ENCODE measurements at regions not wholly inside any gene's neighbourhood (a gene's known extent, or its start where the extent isn't known, plus 50 kb on each side); places are given as distances from the start of the nearest gene placed in this dataset.

DNA sequence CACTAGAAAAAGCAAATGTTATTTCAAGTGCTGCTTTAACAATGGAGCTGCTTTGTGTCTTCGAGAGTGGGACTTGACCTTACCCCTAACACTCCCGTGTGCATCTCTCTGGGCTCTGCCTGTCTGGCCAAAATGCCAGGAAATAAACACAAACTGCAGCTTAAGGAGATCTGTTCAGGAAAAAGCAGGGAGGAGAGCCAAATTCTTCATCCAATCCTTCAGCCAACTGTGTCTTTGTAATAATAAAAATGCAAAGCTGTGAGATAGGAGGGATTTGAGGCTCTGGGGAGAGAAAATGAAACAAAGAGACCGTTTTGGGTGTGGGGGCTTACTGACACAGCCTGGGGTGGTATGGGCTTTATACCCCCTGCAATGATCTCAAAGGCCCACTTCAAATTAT lies 85.8 kb upstream of the WSCD2 start:
- Histone ChIP-seq H3K27ac (ENCODE audit: low read length) (no peak overlapping the region), H3K36me3 (ENCODE audit: insufficient read depth, low read depth, low read length) (no peaks in the 10 kb centered on the region), H3K4me1 (ENCODE audit: insufficient read depth, low read length) (no peaks in the 10 kb centered on the region), H3K9ac (ENCODE audit: low read depth, low read length) (no peak overlapping the region), H3K4me3 (ENCODE audit: low read length) (no peak overlapping the region), H3K27me3 (ENCODE audit: insufficient read depth, low read length) (no peaks in the 10 kb centered on the region), H3K9me3 (ENCODE audit: insufficient read depth, low read depth, low read length) (no peaks in the 10 kb centered on the region)

DNA sequence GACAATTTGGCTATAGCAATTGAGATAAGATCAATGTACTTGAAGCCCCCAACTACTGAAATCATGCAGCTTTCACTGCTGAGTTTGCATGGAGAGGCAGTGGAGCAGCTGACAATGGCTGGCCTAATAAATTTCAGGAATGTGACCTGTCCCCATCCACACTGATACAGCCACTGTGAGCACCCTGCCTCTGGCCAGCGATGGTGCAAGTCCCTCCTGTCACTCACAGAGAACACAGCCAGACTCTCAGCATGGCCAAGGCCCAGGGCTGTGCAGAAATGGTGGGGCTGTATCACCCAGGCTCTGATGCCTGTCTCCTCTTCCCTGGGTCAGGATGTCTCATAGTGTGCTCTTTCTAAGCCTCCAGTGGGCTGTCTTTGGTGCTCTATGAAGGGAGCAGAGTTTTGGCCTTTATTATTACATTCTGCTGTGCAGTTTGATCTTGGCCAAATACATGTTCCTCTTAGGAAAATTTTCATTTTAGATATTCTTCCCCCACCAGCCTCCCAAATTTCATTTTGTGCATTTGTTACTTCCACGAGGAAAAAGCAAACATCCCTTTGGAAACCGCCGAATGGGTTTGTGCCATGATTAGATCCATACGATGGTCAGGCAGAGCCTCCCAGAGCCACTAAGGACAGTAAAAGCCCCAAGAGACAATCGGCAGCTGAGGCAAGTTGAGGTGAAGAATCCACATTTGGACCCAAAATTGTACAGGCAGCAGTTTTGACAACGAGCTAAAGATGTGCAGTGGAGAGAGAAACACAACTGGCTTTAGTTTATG lies 85.1 kb upstream of the WSCD2 start:
- Histone ChIP-seq H3K9ac (ENCODE audit: low read depth, low read length) (no peak overlapping the region), H3K4me3 (ENCODE audit: low read length) (no peak overlapping the region), H3K4me1 (ENCODE audit: insufficient read depth, low read length) (no peaks in the 10 kb centered on the region), H3K27ac (ENCODE audit: low read length) (no peak overlapping the region), H3K27me3 (ENCODE audit: insufficient read depth, low read length) (no peaks in the 10 kb centered on the region), H3K36me3 (ENCODE audit: insufficient read depth, low read depth, low read length) (no peaks in the 10 kb centered on the region), H3K9me3 (ENCODE audit: insufficient read depth, low read depth, low read length) (no peaks in the 10 kb centered on the region)

GRCh38 chr12:108046135-108046534 lies 83.0 kb upstream of the WSCD2 start:
- Histone ChIP-seq H3K4me1 (ENCODE audit: insufficient read depth, low read length) (no peaks in the 10 kb centered on the region), H3K4me3 (ENCODE audit: low read length) (no peak overlapping the region)

GRCh38 chr12:108046650-108047049 lies 82.4 kb upstream of the WSCD2 start:
- H3K4me1 ChIP-seq (ENCODE audit: insufficient read depth, low read length), result no peaks in the 10 kb centered on the region
- no peak overlapping the region for H3K9ac ChIP-seq (ENCODE audit: low read depth, low read length)
- H3K9me3 ChIP-seq (ENCODE audit: insufficient read depth, low read depth, low read length), result no peaks in the 10 kb centered on the region
- no peak overlapping the region for H3K4me3 ChIP-seq (ENCODE audit: low read length)
- no peaks in the 10 kb centered on the region for H3K36me3 ChIP-seq (ENCODE audit: insufficient read depth, low read depth, low read length)
- no peaks in the 10 kb centered on the region for H3K27me3 ChIP-seq (ENCODE audit: insufficient read depth, low read length)
- no peak overlapping the region for H3K27ac ChIP-seq (ENCODE audit: low read length)

More at GRCh38 chr12:108046135-108046534, 83.0 kb upstream of the WSCD2 start:
- no peak overlapping the region for H3K9ac ChIP-seq (ENCODE audit: low read depth, low read length)
- no peak overlapping the region for H3K27ac ChIP-seq (ENCODE audit: low read length)
- no peaks in the 10 kb centered on the region for H3K36me3 ChIP-seq (ENCODE audit: insufficient read depth, low read depth, low read length)
- H3K9me3 ChIP-seq (ENCODE audit: insufficient read depth, low read depth, low read length), result no peaks in the 10 kb centered on the region
- no peaks in the 10 kb centered on the region for H3K27me3 ChIP-seq (ENCODE audit: insufficient read depth, low read length)

GRCh38 chr12:108047071-108047550 lies 82.0 kb upstream of the WSCD2 start:
- no peak overlapping the region for H3K9ac ChIP-seq (ENCODE audit: low read depth, low read length)
- no peaks in the 10 kb centered on the region for H3K9me3 ChIP-seq (ENCODE audit: insufficient read depth, low read depth, low read length)
- H3K4me3 ChIP-seq (ENCODE audit: low read length), result no peak overlapping the region
- no peaks in the 10 kb centered on the region for H3K27me3 ChIP-seq (ENCODE audit: insufficient read depth, low read length)
- no peaks in the 10 kb centered on the region for H3K4me1 ChIP-seq (ENCODE audit: insufficient read depth, low read length)
- H3K27ac ChIP-seq (ENCODE audit: low read length), result no peak overlapping the region
- no peaks in the 10 kb centered on the region for H3K36me3 ChIP-seq (ENCODE audit: insufficient read depth, low read depth, low read length)

DNA sequence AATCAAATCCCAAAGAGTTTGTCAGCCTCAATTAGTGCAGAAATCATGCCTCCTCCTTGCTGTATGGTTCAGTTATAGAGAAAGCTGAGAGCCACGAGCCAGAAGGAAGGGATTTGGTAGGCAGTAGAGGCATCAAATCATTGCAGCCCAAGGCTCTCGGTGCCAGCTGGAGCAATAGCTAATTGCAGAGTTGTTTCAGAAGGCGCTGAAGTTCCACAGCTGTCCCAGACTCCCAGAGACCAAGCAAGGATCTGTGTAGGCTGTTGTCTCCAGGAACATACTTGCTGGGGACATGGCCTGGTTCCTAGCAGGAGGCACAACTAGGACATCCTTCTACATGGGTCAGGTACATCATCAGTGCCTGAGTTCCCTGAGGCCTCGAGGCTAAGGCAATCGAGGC lies 80.4 kb upstream of the WSCD2 start:
- no peaks in the 10 kb centered on the region for H3K4me1 ChIP-seq (ENCODE audit: insufficient read depth, low read length)
- no peak overlapping the region for H3K27ac ChIP-seq (ENCODE audit: low read length)
- H3K36me3 ChIP-seq (ENCODE audit: insufficient read depth, low read depth, low read length), result no peaks in the 10 kb centered on the region
- H3K4me3 ChIP-seq (ENCODE audit: low read length), result no peak overlapping the region
- H3K27me3 ChIP-seq (ENCODE audit: insufficient read depth, low read length), result no peaks in the 10 kb centered on the region
- H3K9me3 ChIP-seq (ENCODE audit: insufficient read depth, low read depth, low read length), result no peaks in the 10 kb centered on the region
- H3K9ac ChIP-seq (ENCODE audit: low read depth, low read length), result no peak overlapping the region

- Histone ChIP-seq H3K27ac (ENCODE audit: low read length) (no peak overlapping the region), H3K36me3 (ENCODE audit: insufficient read depth, low read depth, low read length) (no peaks in the 10 kb centered on the region), H3K27me3 (ENCODE audit: insufficient read depth, low read length) (no peaks in the 10 kb centered on the region), H3K9ac (ENCODE audit: low read depth, low read length) (no peak overlapping the region), H3K4me3 (ENCODE audit: low read length) (no peak overlapping the region), H3K9me3 (ENCODE audit: insufficient read depth, low read depth, low read length) (no peaks in the 10 kb centered on the region), H3K4me1 (ENCODE audit: insufficient read depth, low read length) (peaks cover 6% of the 10 kb centered on the region; the same call in 1 of the 2 replicates)
Observed at GRCh38 chr12:108050696-108051095, 78.4 kb upstream of the WSCD2 start.

DNA sequence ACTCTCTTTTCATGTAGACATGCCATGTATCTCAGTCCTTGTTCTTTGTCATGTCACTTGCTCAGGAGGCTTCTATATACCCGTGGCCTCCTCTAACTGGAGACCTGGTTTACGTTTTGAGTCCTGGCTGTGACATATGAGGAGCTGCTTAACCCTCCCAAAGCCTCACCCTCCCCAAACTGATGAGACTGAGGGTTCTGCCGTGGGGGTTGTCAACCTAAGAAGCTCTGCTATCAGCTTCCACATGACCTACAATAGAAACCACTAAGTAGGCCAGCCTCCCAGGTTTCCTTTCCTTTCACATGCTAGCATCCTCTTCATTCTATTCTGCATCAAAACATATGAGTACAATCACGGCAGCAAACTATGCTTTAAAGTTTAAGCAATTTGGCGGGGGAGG lies 76.8 kb upstream of the WSCD2 start:
- Histone ChIP-seq H3K4me3 (ENCODE audit: low read length) (no peak overlapping the region), H3K9ac (ENCODE audit: low read depth, low read length) (no peak overlapping the region), H3K27me3 (ENCODE audit: insufficient read depth, low read length) (no peaks in the 10 kb centered on the region; the same call in 1 of the 2 replicates), H3K36me3 (ENCODE audit: insufficient read depth, low read depth, low read length) (no peaks in the 10 kb centered on the region), H3K27ac (ENCODE audit: low read length) (no peak overlapping the region), H3K4me1 (ENCODE audit: insufficient read depth, low read length) (peaks cover 6% of the 10 kb centered on the region; the same call in 1 of the 2 replicates), H3K9me3 (ENCODE audit: insufficient read depth, low read depth, low read length) (no peaks in the 10 kb centered on the region)

DNA sequence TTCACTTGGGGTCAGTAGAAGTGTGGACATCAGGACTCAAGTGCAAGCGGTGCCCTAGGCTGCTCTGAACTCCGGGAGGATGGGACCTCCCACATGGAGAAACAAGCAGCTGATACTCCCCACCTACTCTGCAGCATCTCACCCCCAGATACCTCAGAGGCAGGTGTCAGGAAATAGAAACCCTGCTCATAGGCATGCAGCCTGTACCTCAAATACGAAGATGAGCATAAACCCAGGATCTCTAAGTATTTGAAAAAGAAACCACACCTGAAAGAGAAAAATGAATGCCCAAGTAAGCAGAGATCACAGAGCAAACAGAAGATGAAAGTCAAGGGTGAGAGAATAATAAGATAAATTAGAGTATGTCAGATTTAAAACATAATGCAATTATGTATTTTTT lies 75.6 kb upstream of the WSCD2 start:
- H3K9me3 ChIP-seq (ENCODE audit: insufficient read depth, low read depth, low read length), result no peaks in the 10 kb centered on the region
- no peak overlapping the region for H3K9ac ChIP-seq (ENCODE audit: low read depth, low read length)
- no peaks in the 10 kb centered on the region; the same call in 1 of the 2 replicates for H3K27me3 ChIP-seq (ENCODE audit: insufficient read depth, low read length)
- H3K4me1 ChIP-seq (ENCODE audit: insufficient read depth, low read length), result peaks cover 6% of the 10 kb centered on the region; the same call in 1 of the 2 replicates
- H3K27ac ChIP-seq (ENCODE audit: low read length), result no peak overlapping the region
- H3K4me3 ChIP-seq (ENCODE audit: low read length), result no peak overlapping the region
- no peaks in the 10 kb centered on the region for H3K36me3 ChIP-seq (ENCODE audit: insufficient read depth, low read depth, low read length)

DNA sequence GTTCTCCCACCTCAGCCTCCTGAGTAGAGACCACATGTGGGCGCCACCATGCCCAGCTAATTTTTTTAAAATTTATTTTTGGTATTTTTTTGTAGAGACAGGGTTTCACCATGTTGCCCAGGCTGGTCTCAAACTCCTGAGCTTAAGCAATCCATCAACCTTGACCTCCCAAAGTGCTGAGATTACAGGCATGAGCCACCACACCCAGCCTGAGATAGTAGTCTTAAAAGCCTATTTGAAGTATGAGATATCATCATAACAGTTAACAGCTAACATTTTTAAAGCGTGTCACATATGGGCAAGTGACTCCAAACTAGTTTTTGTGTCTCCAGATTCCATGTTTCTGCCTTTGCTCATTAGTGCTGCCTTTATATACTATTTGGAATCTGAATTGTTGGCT lies 74.6 kb upstream of the WSCD2 start:
- H3K9me3 ChIP-seq (ENCODE audit: insufficient read depth, low read depth, low read length), result no peaks in the 10 kb centered on the region
- no peaks in the 10 kb centered on the region for H3K36me3 ChIP-seq (ENCODE audit: insufficient read depth, low read depth, low read length)
- no peaks in the 10 kb centered on the region; the same call in 1 of the 2 replicates for H3K27me3 ChIP-seq (ENCODE audit: insufficient read depth, low read length)
- H3K9ac ChIP-seq (ENCODE audit: low read depth, low read length), result no peak overlapping the region
- H3K4me3 ChIP-seq (ENCODE audit: low read length), result no peak overlapping the region
- peaks cover 6% of the 10 kb centered on the region; the same call in 1 of the 2 replicates for H3K4me1 ChIP-seq (ENCODE audit: insufficient read depth, low read length)
- no peak overlapping the region for H3K27ac ChIP-seq (ENCODE audit: low read length)

DNA sequence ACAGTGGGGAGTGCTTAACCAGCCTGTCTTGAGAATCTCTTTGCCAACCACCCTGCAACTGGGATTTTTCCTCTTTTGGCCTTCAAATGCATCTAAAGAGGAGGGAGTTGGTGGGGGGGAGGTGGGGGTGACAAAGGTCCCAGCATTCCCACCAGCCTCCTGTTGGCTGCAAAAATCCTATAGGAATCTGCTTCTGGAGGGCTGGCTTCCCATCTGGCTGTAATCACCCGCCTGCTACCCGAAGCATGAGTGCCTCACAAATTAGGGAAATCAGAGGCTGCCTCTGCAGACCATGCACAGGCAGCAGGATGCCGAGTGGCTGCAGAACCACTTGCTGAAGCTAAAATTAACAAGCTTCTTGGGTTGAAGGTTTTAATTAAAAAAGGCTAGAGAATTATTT lies 73.9 kb upstream of the WSCD2 start:
- H3K4me3 ChIP-seq (ENCODE audit: low read length), result no peak overlapping the region
- no peak overlapping the region for H3K27ac ChIP-seq (ENCODE audit: low read length)
- no peak overlapping the region for H3K9ac ChIP-seq (ENCODE audit: low read depth, low read length)
- H3K27me3 ChIP-seq (ENCODE audit: insufficient read depth, low read length), result no peaks in the 10 kb centered on the region; the same call in 1 of the 2 replicates
- no peaks in the 10 kb centered on the region for H3K36me3 ChIP-seq (ENCODE audit: insufficient read depth, low read depth, low read length)
- H3K9me3 ChIP-seq (ENCODE audit: insufficient read depth, low read depth, low read length), result no peaks in the 10 kb centered on the region
- peaks cover 6% of the 10 kb centered on the region; the same call in 1 of the 2 replicates for H3K4me1 ChIP-seq (ENCODE audit: insufficient read depth, low read length)

GRCh38 chr12:108060067-108060466 lies 69.0 kb upstream of the WSCD2 start:
- H3K27ac ChIP-seq (ENCODE audit: low read length), result no peak overlapping the region
- H3K27me3 ChIP-seq (ENCODE audit: insufficient read depth, low read length), result no peaks in the 10 kb centered on the region; the same call in 1 of the 2 replicates
- no peaks in the 10 kb centered on the region for H3K36me3 ChIP-seq (ENCODE audit: insufficient read depth, low read depth, low read length)
- H3K4me1 ChIP-seq (ENCODE audit: insufficient read depth, low read length), result peaks cover 3% of the 10 kb centered on the region; the same call in 1 of the 2 replicates
- no peak overlapping the region for H3K9ac ChIP-seq (ENCODE audit: low read depth, low read length)
- no peaks in the 10 kb centered on the region for H3K9me3 ChIP-seq (ENCODE audit: insufficient read depth, low read depth, low read length)
- H3K4me3 ChIP-seq (ENCODE audit: low read length), result no peak overlapping the region

Data from iPS-20b (cell line).